Left renal cortex interstitium (tissue), 4 donors: ENCODE measurements at regions not wholly inside any gene's neighbourhood (a gene's known extent, or its start where the extent isn't known, plus 50 kb on each side); places are given as distances from the start of the nearest gene placed in this dataset.

ENCODE experiments used
- DNase-seq, 4 donors: peaks; one replicate each; pipeline ENCODE4 v3.0.0-alpha.2; 2013; ENCODE audit warnings: low read depth in 4 of 4, low spot score in 2 of 4, missing footprints in 1 of 4

GRCh38 chr4:136699905-136700304 lies 832.4 kb downstream of the PCDH18 start:
- no peak for DNase-seq

DNA sequence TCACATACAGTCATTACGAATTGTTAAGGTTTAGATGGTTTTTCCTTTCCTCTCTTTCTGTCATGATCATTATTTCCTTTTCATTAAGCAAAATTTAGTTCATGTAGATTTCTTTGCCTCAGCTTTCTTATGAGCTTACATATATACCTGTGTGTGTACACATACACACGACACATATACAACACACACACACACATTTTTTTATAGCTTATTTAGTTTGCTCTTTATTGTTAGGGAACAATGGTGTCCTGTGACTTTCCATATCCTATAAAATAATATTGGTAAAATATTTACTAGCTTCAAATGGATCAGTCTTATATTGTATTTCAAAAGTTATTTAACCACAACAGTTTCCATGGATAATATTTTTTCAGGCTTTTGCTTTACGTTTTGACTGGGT lies 840.7 kb downstream of the PCDH18 start:
- DNase-seq: no peak

GRCh38 chr4:136690360-136690759 lies 841.9 kb downstream of the PCDH18 start:
- DNase-seq: no peak

DNA sequence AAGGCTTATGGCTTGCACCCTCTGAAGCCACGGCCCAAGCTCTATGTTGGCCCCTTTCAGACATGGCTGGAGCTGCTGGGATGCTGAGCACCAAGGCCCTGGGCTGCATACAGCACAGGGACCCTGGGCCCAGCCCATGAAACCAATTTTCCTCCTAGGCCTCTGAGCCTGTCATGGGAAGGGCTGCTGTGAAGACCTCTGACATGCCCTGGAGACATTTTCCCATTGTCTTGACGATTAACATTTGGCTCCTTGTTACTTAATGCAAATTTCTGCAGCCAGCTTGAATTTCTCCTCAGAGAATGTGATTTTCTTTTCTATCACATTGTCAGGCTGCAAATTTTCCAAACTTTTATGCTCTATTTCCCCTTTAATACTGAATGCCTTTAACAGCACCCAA lies 844.7 kb downstream of the PCDH18 start:
- DNase-seq: no peak

GRCh38 chr4:136687118-136687517 lies 845.2 kb downstream of the PCDH18 start:
- no peak for DNase-seq

- no peak for DNase-seq
These were observed 851.5 kb downstream of the PCDH18 start for GRCh38 chr4:136680761-136681160.

DNA sequence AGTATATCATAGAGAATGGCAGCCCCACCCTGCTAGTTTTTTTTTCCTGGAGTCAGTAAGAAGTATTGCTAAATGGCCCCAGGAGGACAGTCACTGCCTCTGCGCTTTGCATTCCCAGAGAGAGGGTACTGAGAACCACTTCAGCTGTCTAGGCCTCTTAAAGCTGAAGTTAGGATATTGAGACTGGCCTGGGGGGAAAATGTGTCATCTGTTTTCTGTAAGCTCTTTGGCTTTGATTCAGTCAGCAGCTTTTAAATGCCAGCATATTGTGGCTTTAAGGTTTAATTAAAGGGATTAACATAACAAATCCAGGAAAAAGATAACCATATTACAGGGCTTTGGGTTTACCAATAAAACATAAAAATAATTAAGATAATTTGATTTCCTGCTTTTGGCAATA lies 852.0 kb downstream of the PCDH18 start:
- DNase-seq: no peak

- DNase-seq: no peak
These were observed 862.0 kb downstream of the PCDH18 start for GRCh38 chr4:136670265-136670664.

- no peak for DNase-seq
These were observed 867.3 kb downstream of the PCDH18 start for GRCh38 chr4:136664988-136665387.

- DNase-seq: no peak
These were observed 869.8 kb downstream of the PCDH18 start for GRCh38 chr4:136662539-136662938.

DNA sequence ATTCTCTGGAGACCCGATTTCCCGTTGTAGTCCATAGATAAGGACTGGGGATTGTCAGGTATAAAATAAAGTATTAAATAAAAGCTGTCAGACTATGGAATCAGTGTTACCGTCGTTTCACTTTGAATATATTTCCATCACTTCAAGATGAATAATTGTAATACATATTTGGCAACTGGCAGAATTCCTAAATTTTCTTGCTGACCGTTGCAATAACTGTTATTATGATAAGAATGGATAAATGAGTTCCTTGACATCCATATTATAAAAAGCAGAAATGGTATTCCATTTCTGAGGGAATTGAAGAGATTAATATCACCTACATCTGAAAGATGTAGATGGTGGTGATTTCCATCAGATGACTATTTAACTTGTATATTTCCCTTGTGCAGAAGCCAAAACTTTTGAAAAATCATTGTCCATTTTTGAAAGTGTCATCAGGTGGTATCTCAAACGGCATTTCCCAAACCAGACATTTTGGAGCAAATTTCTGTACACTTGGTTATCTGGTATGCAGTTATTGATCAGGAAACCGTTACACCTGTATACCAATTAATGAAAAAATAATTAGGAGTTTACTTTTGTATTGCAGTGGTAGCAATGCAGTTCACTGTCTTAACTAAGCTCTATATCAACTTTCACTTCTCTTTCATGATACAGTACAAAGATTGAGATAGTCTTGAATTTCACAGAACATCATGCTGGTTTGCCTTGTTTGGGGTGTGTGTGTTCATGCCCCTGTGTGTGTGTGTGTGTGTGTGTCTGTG lies 878.5 kb downstream of the PCDH18 start:
- no peak for DNase-seq

GRCh38 chr4:136651932-136652331 lies 880.4 kb downstream of the PCDH18 start:
- DNase-seq: no peak

GRCh38 chr4:136651278-136651667 lies 881.0 kb downstream of the PCDH18 start:
- DNase-seq: no peak

DNA sequence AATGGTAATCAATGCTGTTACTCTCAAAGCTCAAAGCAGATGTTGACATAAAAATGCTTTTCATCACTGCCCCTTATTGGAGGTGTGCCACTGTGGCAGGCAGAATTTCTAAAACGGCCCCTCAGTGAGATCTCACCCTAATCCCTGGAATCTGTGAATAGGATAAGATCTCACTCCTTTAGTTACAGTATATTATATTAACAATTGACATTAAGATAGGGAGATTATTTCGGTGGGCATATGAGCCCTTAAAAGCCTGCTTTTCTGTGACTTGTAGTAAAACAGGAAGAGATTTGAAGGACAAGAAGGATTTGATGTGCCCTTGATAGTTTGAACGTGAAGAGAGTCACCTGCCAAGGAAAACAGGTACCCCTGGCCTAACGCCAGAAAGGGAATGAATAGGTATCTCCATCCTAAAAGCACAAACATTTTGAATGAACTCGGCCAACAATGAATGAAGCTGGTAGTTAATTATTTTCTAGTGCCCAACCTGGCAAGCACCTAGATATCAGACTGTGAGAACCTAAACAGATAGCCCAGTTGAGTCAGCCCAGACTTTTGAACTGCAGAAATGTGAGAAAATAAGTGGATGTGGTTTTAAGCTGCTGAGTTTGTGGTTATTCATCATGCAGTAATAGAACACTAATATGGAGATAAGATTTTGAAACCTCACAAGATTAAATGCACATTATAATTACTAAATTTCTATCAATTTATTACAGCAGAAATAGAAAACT lies 881.6 kb downstream of the PCDH18 start:
- DNase-seq: no peak

DNA sequence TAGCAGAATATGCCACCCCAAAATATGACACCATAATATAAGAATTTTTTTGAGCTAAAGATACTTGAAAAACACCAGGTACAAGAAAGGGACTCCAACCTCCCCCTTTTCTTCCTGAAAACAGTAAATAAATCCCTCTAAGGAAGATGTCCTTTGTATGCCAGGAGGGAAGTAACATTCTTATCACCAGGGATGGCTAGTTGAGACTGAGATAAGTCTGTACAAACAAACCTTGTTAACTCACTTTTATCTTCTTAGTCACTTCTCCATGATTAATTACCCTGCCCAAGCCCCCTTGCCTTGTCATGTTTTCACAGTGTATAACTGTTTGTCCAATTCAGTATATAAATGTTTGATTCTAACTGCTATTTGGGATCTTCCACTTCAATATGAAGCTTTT lies 888.0 kb downstream of the PCDH18 start:
- no peak for DNase-seq

GRCh38 chr4:136643416-136643815 lies 888.9 kb downstream of the PCDH18 start:
- DNase-seq: no peak

DNA sequence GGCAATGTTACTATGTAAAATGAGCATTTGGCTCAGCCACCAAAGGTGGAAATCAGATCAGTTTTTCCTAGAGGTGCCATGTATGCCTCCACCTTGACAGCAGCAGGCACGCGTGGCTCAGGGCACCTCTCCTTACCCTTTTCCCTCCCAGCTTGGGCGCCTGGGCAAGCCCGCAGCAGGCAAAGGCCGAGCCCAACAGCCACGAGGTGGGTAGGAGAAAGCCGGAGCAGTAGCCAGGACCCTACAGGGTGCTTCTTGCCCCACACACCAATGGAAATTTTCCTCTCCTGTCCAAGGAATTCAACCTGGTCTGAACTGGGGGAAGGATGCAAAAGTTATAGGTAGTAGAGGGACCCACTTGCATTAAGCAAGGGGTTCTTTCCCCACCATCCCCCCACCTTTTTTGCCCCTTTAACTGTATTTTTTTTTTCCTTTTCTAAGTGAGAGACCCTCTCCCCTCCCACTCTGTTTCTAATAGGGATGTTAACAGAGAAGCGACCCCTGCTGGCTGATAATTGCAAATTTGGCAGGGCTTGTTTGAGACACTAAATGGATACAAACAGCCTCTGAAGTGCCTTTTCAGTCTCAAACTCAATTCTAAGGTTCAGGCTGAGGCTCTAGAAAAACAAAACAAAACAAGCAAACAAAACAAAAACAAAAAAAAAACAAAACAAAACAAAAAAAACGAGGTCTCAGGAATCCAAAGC lies 895.1 kb downstream of the PCDH18 start:
- DNase-seq: no peak

- DNase-seq: no peak
These were observed 896.1 kb downstream of the PCDH18 start for GRCh38 chr4:136636155-136636554.

DNA sequence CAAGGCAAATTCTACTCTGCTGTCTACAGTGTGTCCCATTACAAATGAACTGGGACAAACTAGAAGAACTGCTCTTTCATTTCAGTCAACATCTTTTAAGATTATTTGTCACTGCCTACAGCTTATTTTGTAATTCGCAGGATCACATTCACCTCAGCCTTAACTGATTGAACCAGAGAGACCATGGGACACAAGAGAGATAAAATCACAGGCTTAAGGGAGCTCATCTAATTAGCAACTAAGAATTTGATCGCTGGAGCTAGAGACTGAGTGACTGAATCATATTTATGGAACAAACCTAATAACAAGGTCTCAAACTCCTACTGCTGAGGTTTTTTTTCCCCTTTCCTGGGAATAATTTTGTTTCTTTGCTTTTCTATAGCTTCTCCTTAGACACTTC lies 898.2 kb downstream of the PCDH18 start:
- DNase-seq: no peak

DNA sequence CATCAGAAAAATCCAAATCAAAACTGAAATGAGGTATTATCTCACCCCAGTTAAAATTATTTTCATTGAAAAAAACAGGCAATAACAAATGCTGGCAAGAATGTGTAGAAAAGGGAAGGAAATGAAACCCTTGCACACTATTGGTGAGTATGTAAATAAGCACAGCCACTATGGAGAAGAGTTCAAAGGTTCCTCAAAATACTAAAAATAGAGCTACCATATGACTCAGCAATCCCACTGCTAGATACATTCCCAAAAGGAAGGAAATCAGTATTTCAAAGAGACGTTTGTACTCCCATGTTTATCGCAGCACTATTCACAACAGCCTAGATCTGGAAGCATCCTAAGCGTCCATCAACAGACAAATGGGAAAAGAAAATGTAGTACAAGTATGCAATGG lies 932.4 kb downstream of the PCDH18 start:
- DNase-seq: no peak

- DNase-seq: no peak
These were observed 941.9 kb downstream of the PCDH18 start for GRCh38 chr4:136590440-136590839.

DNA sequence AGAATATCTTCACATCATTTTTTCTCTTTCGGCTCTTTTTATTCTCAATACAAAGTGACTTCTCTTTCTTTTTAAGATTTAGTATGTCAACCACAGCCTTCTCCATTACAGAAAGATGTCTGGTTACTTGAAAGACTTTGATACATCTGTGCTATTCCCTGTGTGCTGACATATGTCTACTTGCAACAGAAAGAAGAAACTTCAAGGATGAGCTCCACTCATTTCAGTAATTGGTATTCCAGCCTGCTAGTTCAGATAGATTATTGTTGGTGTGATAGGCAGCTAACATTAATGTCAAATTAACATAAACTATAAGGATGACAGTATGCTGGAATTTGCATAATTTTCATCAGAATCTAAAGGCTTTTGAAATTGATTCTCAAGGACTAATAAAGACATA lies 948.7 kb downstream of the PCDH18 start:
- no peak for DNase-seq
